Erythroblast (primary cell): ENCODE measurements at regions not wholly inside any gene's neighbourhood (a gene's known extent, or its start where the extent isn't known, plus 50 kb on each side); places are given as distances from the start of the nearest gene placed in this dataset.

Source experiments
- GATA1 ChIP-seq: IDR thresholded peaks from 2 replicates; pipeline ENCODE4 v1.6.1; 2011; ENCODE audit warnings: low read depth, mild to moderate bottlenecking, control low read depth, low read length, moderate library complexity
- POLR2A ChIP-seq: IDR thresholded peaks from 2 replicates; pipeline ENCODE4 v1.6.1; 2011; ENCODE audit warnings: mild to moderate bottlenecking, low read length

GRCh38 chr4:81808011-81808672, 336.4 kb upstream of the RASGEF1B start:
- TF ChIP-seq POLR2A (no peak), GATA1 (no peak)
